Neural progenitor cell (in vitro differentiated cells): ENCODE measurements at regions not wholly inside any gene's neighbourhood (a gene's known extent, or its start where the extent isn't known, plus 50 kb on each side); places are given as distances from the start of the nearest gene placed in this dataset.

Experiments used
- DNase-seq: peaks from one replicate; pipeline ENCODE4 v3.0.0-alpha.2; 2016; ENCODE audit warnings: low spot score
- H2AFZ ChIP-seq: fragments of 200-600 bp; sonication (generic); replicated peaks from 2 replicates; pipeline ENCODE4 v1.6.1; 2016; ENCODE audit warnings: antibody characterized with exemption
- H3F3A ChIP-seq: fragments of 200-600 bp; sonication (generic); 2 replicates; pipeline ENCODE4 v1.6.1; 2016; ENCODE audit warnings: antibody characterized with exemption, low read depth
- H3K27ac ChIP-seq: fragments of 200-600 bp; sonication (generic); 2 replicates; pipeline ENCODE4 v1.5.1; 2016; ENCODE audit warnings: mild to moderate bottlenecking
- H3K27me3 ChIP-seq: fragments of 200-600 bp; sonication (generic); 2 replicates; pipeline ENCODE4 v1.6.1; 2016; ENCODE audit warnings: mild to moderate bottlenecking, moderate library complexity
- H3K36me3 ChIP-seq: fragments of 200-600 bp; sonication (generic); 2 replicates; pipeline ENCODE4 v1.5.1; 2016
- H3K4me1 ChIP-seq: fragments of 200-600 bp; sonication (generic); 2 replicates; pipeline ENCODE4 v1.6.1; 2016; ENCODE audit warnings: mixed run types
- H3K4me2 ChIP-seq: fragments of 200-600 bp; sonication (generic); 2 replicates; pipeline ENCODE4 v1.6.1; 2016
- H3K4me3 ChIP-seq: fragments of 200-600 bp; sonication (generic); 2 replicates; pipeline ENCODE4 v1.5.1; 2016
- H3K79me2 ChIP-seq: fragments of 200-600 bp; sonication (generic); 2 replicates; pipeline ENCODE4 v1.6.1; 2016; ENCODE audit warnings: low read depth
- H3K9ac ChIP-seq: fragments of 200-600 bp; sonication (generic); 2 replicates; pipeline ENCODE4 v1.6.1; 2016
- H3K9me3 ChIP-seq: fragments of 200-600 bp; sonication (generic); 2 replicates; pipeline ENCODE4 v1.5.1; 2016; ENCODE audit warnings: low read depth
- H4K20me1 ChIP-seq: fragments of 200-600 bp; sonication (generic); 2 replicates; pipeline ENCODE4 v1.6.1; 2016; ENCODE audit warnings: low read depth
- H3K27ac Mint-ChIP-seq: 3 replicates; pipeline ENCODE4 v1.8.0; 2021; ENCODE audit warnings: mixed read lengths
- H3K27me3 Mint-ChIP-seq: 2 replicates; pipeline ENCODE4 v1.8.0; 2022; ENCODE audit warnings: low read depth, mild to moderate bottlenecking, inconsistent platforms, moderate library complexity, mixed read lengths; ENCODE audit not compliant: insufficient read depth
- H3K36me3 Mint-ChIP-seq: 3 replicates; pipeline ENCODE4 v1.8.0; 2021; ENCODE audit warnings: mixed read lengths
- H3K4me1 Mint-ChIP-seq: 3 replicates; pipeline ENCODE4 v1.8.0; 2021; ENCODE audit warnings: mixed read lengths
- H3K4me3 Mint-ChIP-seq: 3 replicates; pipeline ENCODE4 v1.8.0; 2021; ENCODE audit warnings: mild to moderate bottlenecking, moderate library complexity, mixed read lengths
- H3K9me3 Mint-ChIP-seq: 3 replicates; pipeline ENCODE4 v1.8.0; 2020; ENCODE audit warnings: mixed read lengths
- EZH2 ChIP-seq: fragments of 200-600 bp; sonication (generic); IDR thresholded peaks from 2 replicates; pipeline ENCODE4 v1.6.1; 2017; ENCODE audit warnings: antibody characterized with exemption, mild to moderate bottlenecking, moderate library complexity
- EZH2phosphoT487 ChIP-seq: fragments of 200-600 bp; sonication (generic); IDR thresholded peaks from 2 replicates; pipeline ENCODE4 v1.6.1; 2017; ENCODE audit warnings: antibody characterized with exemption
- TF ChIP-seq, protein P1 (sequence below): fragments of 200-600 bp; sonication (generic); IDR thresholded peaks from 2 replicates; pipeline ENCODE4 v1.5.1; 2017; ENCODE audit warnings: antibody characterized with exemption, mild to moderate bottlenecking

DNA sequence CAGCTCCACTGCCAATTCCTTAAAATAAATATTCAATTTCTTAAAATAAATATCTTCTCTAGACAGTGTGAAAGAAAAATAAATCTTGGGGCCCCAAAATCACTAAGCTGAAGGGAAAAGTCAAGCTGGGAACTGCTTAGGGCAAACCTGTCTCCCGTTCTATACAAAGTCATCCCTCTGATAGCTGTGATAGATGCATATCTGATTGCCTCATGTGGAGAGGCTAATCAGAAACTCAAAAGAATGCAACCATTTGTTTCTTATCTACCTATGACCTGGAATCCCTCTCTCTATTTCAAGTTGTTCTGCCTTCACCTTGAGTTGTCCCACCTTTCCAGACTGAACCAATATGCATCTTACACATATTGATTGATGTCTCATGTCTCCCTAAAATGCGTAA lies 889.8 kb downstream of the TRHDE start:
- Histone ChIP-seq H3K4me1 (no peaks in the 10 kb centered on the region), H3K27me3 (no peaks in the 10 kb centered on the region), H3K36me3 (no peaks in the 10 kb centered on the region), H3K9me3 (no peaks in the 10 kb centered on the region), H3K9ac (no peak overlapping the region), H3K27ac (no peak overlapping the region), H3K4me2 (no peak overlapping the region), H3K4me3 (no peak overlapping the region), H3K79me2 (no peaks in the 10 kb centered on the region), H3F3A (no peaks in the 10 kb centered on the region), H2AFZ (no peak overlapping the region), H4K20me1 (no peaks in the 10 kb centered on the region)
- Mint-ChIP-seq H3K9me3 (no peaks in the 10 kb centered on the region), H3K4me3 (no peak overlapping the region), H3K27ac (no peak overlapping the region), H3K27me3 (no peaks in the 10 kb centered on the region), H3K4me1 (no peaks in the 10 kb centered on the region), H3K36me3 (no peaks in the 10 kb centered on the region)
- TF ChIP-seq EZH2 (no peak), EZH2phosphoT487 (no peak)
- no peak for DNase-seq

DNA sequence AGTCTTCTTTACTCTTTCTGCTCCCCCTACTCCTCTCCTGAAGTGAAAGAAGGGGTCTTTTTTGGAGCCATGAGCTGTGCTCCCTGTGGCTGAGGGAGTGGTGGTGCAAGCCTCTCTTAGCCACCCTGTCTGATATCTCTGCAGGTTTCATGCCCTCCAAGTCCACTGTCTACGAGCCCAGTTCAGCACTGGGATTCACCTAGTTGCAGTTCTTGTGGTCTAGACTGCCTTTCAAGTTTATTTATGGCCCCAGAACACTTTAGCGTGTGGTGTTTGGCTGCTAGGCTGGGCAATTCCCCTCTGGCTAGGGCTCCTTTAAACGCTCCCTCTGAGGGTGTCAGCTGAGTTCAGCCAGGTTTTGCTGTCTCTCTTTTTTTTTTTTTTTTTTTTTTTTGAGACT lies 908.6 kb downstream of the TRHDE start:
- DNase-seq: no peak
- no peak overlapping the region for H3K4me3 ChIP-seq
- no peak overlapping the region for H3K4me2 ChIP-seq
- Mint-ChIP-seq H3K27me3 (no peaks in the 10 kb centered on the region), H3K27ac (no peak overlapping the region), H3K4me3 (no peak overlapping the region), H3K36me3 (no peaks in the 10 kb centered on the region), H3K4me1 (peaks cover 3% of the 10 kb centered on the region), H3K9me3 (peaks cover 14% of the 10 kb centered on the region)
- H3K36me3 ChIP-seq: no peaks in the 10 kb centered on the region
- H3K27ac ChIP-seq: no peak overlapping the region
- no peaks in the 10 kb centered on the region for H3K4me1 ChIP-seq
- H4K20me1 ChIP-seq: no peaks in the 10 kb centered on the region
- no peak for TF ChIP-seq EZH2phosphoT487
- TF ChIP-seq EZH2: no peak
- TF ChIP-seq, protein P1, sequence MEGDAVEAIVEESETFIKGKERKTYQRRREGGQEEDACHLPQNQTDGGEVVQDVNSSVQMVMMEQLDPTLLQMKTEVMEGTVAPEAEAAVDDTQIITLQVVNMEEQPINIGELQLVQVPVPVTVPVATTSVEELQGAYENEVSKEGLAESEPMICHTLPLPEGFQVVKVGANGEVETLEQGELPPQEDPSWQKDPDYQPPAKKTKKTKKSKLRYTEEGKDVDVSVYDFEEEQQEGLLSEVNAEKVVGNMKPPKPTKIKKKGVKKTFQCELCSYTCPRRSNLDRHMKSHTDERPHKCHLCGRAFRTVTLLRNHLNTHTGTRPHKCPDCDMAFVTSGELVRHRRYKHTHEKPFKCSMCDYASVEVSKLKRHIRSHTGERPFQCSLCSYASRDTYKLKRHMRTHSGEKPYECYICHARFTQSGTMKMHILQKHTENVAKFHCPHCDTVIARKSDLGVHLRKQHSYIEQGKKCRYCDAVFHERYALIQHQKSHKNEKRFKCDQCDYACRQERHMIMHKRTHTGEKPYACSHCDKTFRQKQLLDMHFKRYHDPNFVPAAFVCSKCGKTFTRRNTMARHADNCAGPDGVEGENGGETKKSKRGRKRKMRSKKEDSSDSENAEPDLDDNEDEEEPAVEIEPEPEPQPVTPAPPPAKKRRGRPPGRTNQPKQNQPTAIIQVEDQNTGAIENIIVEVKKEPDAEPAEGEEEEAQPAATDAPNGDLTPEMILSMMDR: no peak
- no peak overlapping the region for H2AFZ ChIP-seq
- no peaks in the 10 kb centered on the region for H3F3A ChIP-seq
- H3K79me2 ChIP-seq: no peaks in the 10 kb centered on the region
- no peak overlapping the region for H3K9ac ChIP-seq
- H3K27me3 ChIP-seq: no peaks in the 10 kb centered on the region
- H3K9me3 ChIP-seq: peaks cover 7% of the 10 kb centered on the region

DNA sequence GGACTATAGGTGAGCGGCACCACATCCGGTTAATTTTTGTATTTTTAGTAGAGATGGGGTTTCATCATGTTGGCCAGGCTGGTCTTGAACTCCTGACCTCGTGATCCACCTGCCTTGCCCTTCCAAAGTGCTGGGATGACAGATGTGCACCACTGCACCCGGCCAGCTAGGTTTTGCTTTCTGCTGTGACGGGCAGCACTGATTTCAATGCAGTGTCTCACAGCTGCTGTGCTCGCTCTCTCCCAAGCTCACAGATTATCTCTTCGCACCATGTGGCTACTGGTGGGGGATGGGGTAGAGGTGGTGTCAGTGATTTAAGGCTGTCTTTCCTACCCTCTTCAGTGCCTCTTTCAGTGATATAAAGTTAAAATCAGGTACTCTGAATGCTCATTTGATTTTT lies 909.1 kb downstream of the TRHDE start:
- no peaks in the 10 kb centered on the region for H3F3A ChIP-seq
- no peak overlapping the region for H3K4me3 ChIP-seq
- no peak overlapping the region for H3K27ac ChIP-seq
- H3K27me3 ChIP-seq: no peaks in the 10 kb centered on the region
- H2AFZ ChIP-seq: peak overlapping the region; percentile 17
- no peak overlapping the region for H3K9ac ChIP-seq
- H4K20me1 ChIP-seq: no peaks in the 10 kb centered on the region
- Mint-ChIP-seq H3K4me1 (peaks cover 3% of the 10 kb centered on the region), H3K4me3 (no peak overlapping the region), H3K36me3 (no peaks in the 10 kb centered on the region), H3K27ac (no peak overlapping the region), H3K9me3 (peaks cover 18% of the 10 kb centered on the region), H3K27me3 (no peaks in the 10 kb centered on the region)
- H3K4me2 ChIP-seq: no peak overlapping the region
- no peaks in the 10 kb centered on the region for H3K36me3 ChIP-seq
- no peaks in the 10 kb centered on the region for H3K79me2 ChIP-seq
- no peaks in the 10 kb centered on the region for H3K4me1 ChIP-seq
- DNase-seq: no peak
- TF ChIP-seq, protein P1: no peak
- TF ChIP-seq EZH2phosphoT487 (no peak), EZH2 (no peak)
- peaks cover 7% of the 10 kb centered on the region for H3K9me3 ChIP-seq

DNA sequence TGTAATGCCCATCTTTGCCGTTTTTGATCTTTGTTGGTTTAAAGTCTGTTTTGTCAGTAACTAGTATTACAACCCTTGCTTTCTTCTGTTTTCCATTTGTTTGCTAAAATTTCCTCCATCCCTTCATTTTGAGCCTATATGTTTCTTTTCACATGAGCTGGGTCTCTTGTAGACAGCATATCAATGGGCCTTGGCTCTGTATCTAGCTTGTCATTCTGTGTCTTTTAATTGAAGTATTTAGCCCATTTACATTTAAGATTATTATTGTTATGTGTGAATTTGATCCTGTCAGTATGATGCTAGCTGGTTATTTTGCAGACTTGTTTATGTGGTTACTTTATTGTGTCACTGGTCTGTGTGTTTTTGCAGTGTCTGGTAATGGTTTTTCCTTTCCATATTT lies 913.2 kb downstream of the TRHDE start:
- Histone ChIP-seq H3K4me2 (no peak overlapping the region), H3K27ac (no peak overlapping the region), H3K27me3 (no peaks in the 10 kb centered on the region), H3K4me3 (no peak overlapping the region), H3K79me2 (no peaks in the 10 kb centered on the region), H3K9ac (no peak overlapping the region), H3K36me3 (no peaks in the 10 kb centered on the region), H3F3A (no peaks in the 10 kb centered on the region), H4K20me1 (no peaks in the 10 kb centered on the region), H3K4me1 (no peaks in the 10 kb centered on the region), H3K9me3 (peaks cover 7% of the 10 kb centered on the region), H2AFZ (no peak overlapping the region)
- DNase-seq: no peak
- Mint-ChIP-seq H3K4me3 (no peak overlapping the region), H3K36me3 (no peaks in the 10 kb centered on the region), H3K27me3 (no peaks in the 10 kb centered on the region), H3K9me3 (peaks cover 23% of the 10 kb centered on the region), H3K27ac (no peak overlapping the region), H3K4me1 (peaks cover 3% of the 10 kb centered on the region)
- TF ChIP-seq EZH2phosphoT487 (no peak), EZH2 (no peak)
- TF ChIP-seq, protein P1: no peak
